ENCODE measurements at regions not wholly inside any gene's neighbourhood (a gene's known extent, or its start where the extent isn't known, plus 50 kb on each side); places are given as distances from the start of the nearest gene placed in this dataset.

- H3K27ac ChIP-seq: no peak overlapping the region
- H3K4me3 ChIP-seq: no peak overlapping the region
- H3K36me3 ChIP-seq: no peaks in the 10 kb centered on the region
- no peaks in the 10 kb centered on the region for H3K4me1 ChIP-seq
- no peaks in the 10 kb centered on the region for H3K9me3 ChIP-seq
- H3K27me3 ChIP-seq: no peaks in the 10 kb centered on the region
- TF ChIP-seq POLR2A (IDR thresholded peaks at IDR 0.05): no peak
- TF ChIP-seq, protein P1, sequence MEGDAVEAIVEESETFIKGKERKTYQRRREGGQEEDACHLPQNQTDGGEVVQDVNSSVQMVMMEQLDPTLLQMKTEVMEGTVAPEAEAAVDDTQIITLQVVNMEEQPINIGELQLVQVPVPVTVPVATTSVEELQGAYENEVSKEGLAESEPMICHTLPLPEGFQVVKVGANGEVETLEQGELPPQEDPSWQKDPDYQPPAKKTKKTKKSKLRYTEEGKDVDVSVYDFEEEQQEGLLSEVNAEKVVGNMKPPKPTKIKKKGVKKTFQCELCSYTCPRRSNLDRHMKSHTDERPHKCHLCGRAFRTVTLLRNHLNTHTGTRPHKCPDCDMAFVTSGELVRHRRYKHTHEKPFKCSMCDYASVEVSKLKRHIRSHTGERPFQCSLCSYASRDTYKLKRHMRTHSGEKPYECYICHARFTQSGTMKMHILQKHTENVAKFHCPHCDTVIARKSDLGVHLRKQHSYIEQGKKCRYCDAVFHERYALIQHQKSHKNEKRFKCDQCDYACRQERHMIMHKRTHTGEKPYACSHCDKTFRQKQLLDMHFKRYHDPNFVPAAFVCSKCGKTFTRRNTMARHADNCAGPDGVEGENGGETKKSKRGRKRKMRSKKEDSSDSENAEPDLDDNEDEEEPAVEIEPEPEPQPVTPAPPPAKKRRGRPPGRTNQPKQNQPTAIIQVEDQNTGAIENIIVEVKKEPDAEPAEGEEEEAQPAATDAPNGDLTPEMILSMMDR (IDR thresholded peaks at IDR 0.05): no peak
- DNase-seq: no peak
These were observed 269.1 kb upstream of the GLI3 start for GRCh38 chr7:42506097-42506496.

DNA sequence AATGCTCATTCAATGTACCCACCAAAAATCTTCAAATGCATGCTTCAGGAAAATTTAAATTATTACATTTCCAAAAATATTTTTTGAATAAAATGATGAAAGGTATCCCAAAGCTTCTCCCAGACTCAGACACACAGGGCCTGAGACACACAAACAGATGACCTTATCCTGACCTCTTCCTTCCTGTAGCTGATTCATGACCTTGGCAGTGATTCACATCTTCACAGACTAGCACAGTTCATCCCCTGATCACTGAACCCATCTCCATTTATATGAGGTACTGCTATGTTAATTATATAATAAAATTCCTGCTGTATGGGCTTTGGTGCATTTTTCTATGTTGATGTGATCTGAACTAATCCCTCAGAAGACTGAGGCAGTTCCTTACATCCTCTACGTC is 265.0 kb upstream of the GLI3 start:
- H3K4me3 ChIP-seq: no peak overlapping the region
- H3K27me3 ChIP-seq: no peaks in the 10 kb centered on the region
- H3K4me1 ChIP-seq: no peaks in the 10 kb centered on the region
- H3K36me3 ChIP-seq: no peaks in the 10 kb centered on the region
- no peaks in the 10 kb centered on the region for H3K9me3 ChIP-seq
- TF ChIP-seq POLR2A (IDR thresholded peaks at IDR 0.05): no peak
- TF ChIP-seq, protein P1 (IDR thresholded peaks at IDR 0.05): no peak
- DNase-seq: no peak
- H3K27ac ChIP-seq: no peak overlapping the region

- Histone ChIP-seq H3K4me3 (no peak overlapping the region), H3K36me3 (no peaks in the 10 kb centered on the region), H3K4me1 (no peaks in the 10 kb centered on the region), H3K9me3 (no peaks in the 10 kb centered on the region), H3K27ac (peak overlapping the region in 1 of 4 donors; percentile 89), H3K27me3 (no peaks in the 10 kb centered on the region)
- TF ChIP-seq POLR2A (IDR thresholded peaks at IDR 0.05): no peak
- TF ChIP-seq, protein P1 (IDR thresholded peaks at IDR 0.05): no peak
- no peak for DNase-seq
These were observed 258.2 kb upstream of the GLI3 start for GRCh38 chr7:42495256-42495655.

- TF ChIP-seq POLR2A (IDR thresholded peaks at IDR 0.05): no peak
- TF ChIP-seq, protein P1 (IDR thresholded peaks at IDR 0.05): no peak
- Histone ChIP-seq H3K27ac (peak overlapping the region in 3 of 4 donors; percentile 46 to 89 (median 61)), H3K27me3 (no peaks in the 10 kb centered on the region), H3K9me3 (no peaks in the 10 kb centered on the region), H3K4me3 (no peak overlapping the region), H3K36me3 (no peaks in the 10 kb centered on the region), H3K4me1 (no peaks in the 10 kb centered on the region)
- DNase-seq: no peak
These were observed 257.7 kb upstream of the GLI3 start for GRCh38 chr7:42494736-42495135.

DNA sequence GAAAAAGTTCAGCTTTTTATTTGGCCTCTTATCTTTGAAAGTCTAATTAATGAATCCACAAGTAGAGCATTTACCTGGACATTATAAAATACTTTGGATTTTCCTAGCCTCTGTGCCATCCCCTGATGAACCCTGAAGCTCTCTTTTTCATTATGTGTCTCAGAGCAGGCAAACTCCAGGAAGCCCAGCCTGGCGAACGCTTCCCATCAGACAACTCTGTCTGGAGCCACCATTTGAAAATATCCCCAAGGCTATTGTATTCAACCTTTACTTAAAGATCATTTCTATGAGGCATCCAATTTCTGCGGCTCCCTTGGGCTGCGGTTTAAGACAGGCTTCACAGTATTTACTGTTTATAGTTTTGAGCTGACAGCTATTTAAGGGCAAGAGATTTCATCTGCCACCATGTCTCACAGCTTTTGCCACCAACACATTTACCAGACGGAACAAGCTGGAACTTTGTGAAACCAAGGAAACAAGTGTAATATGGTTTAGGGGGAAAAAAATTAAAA is 257.2 kb upstream of the GLI3 start:
- TF ChIP-seq POLR2A (IDR thresholded peaks at IDR 0.05): no peak
- TF ChIP-seq, protein P1 (IDR thresholded peaks at IDR 0.05): no peak
- no peaks in the 10 kb centered on the region for H3K27me3 ChIP-seq
- H3K27ac ChIP-seq: peak overlapping the region; percentile 5 to 89 (median 54)
- H3K9me3 ChIP-seq: no peaks in the 10 kb centered on the region
- no peaks in the 10 kb centered on the region for H3K4me1 ChIP-seq
- H3K4me3 ChIP-seq: no peak overlapping the region
- no peak for DNase-seq
- H3K36me3 ChIP-seq: no peaks in the 10 kb centered on the region

All from Peyer's patch (tissue), 4 donors.